ENCODE measurements at regions not wholly inside any gene's neighbourhood (a gene's known extent, or its start where the extent isn't known, plus 50 kb on each side); places are given as distances from the start of the nearest gene placed in this dataset.

- DNase-seq (ENCODE audit: low read depth, low spot score) = no peak
- Mint-ChIP-seq H3K4me3 (no peak overlapping the region), H3K4me1 (peaks cover 5% of the 10 kb centered on the region), H3K36me3 (ENCODE audit: low read depth) (no peaks in the 10 kb centered on the region), H3K27ac (ENCODE audit: unreplicated experiment) (no peak overlapping the region), H3K9me3 (peaks cover 4% of the 10 kb centered on the region), H3K27me3 (ENCODE audit: low read depth) (no peaks in the 10 kb centered on the region)
- no peak for TF ChIP-seq CTCF (conservative IDR thresholded peaks at IDR 0.05)
These were observed 478.9 kb downstream of the SPATA31D1 start for GRCh38 chr9:82467436-82467835.

- no peak for TF ChIP-seq CTCF (conservative IDR thresholded peaks at IDR 0.05)
- H3K27ac Mint-ChIP-seq (ENCODE audit: unreplicated experiment) = no peak overlapping the region
- no peaks in the 10 kb centered on the region for H3K27me3 Mint-ChIP-seq (ENCODE audit: low read depth)
- H3K9me3 Mint-ChIP-seq = no peaks in the 10 kb centered on the region
- H3K4me3 Mint-ChIP-seq = no peak overlapping the region
- DNase-seq (ENCODE audit: low read depth, low spot score) = no peak
- H3K4me1 Mint-ChIP-seq = no peaks in the 10 kb centered on the region
- H3K36me3 Mint-ChIP-seq (ENCODE audit: low read depth) = no peaks in the 10 kb centered on the region
These were observed 485.7 kb downstream of the SPATA31D1 start for GRCh38 chr9:82474235-82474634.

GRCh38 chr9:82475584-82476301 lies 487.2 kb downstream of the SPATA31D1 start:
- no peak for TF ChIP-seq CTCF (conservative IDR thresholded peaks at IDR 0.05)
- H3K9me3 Mint-ChIP-seq = no peaks in the 10 kb centered on the region
- no peak for DNase-seq (ENCODE audit: low read depth, low spot score)
- H3K27ac Mint-ChIP-seq (ENCODE audit: unreplicated experiment) = no peak overlapping the region
- no peaks in the 10 kb centered on the region for H3K27me3 Mint-ChIP-seq (ENCODE audit: low read depth)
- H3K4me3 Mint-ChIP-seq = no peak overlapping the region
- H3K4me1 Mint-ChIP-seq = no peaks in the 10 kb centered on the region
- H3K36me3 Mint-ChIP-seq (ENCODE audit: low read depth) = no peaks in the 10 kb centered on the region

GRCh38 chr9:82480921-82481320 lies 492.3 kb downstream of the SPATA31D1 start:
- peaks cover 2% of the 10 kb centered on the region for H3K4me1 Mint-ChIP-seq
- no peak for TF ChIP-seq CTCF (conservative IDR thresholded peaks at IDR 0.05)

GRCh38 chr9:82487935-82488312 lies 499.4 kb downstream of the SPATA31D1 start:
- H3K27ac Mint-ChIP-seq (ENCODE audit: unreplicated experiment) = no peak overlapping the region
- DNase-seq (ENCODE audit: low read depth, low spot score) = no peak
- H3K9me3 Mint-ChIP-seq = no peaks in the 10 kb centered on the region
- TF ChIP-seq CTCF (conservative IDR thresholded peaks at IDR 0.05) = no peak
- no peaks in the 10 kb centered on the region for H3K36me3 Mint-ChIP-seq (ENCODE audit: low read depth)
- H3K4me1 Mint-ChIP-seq = peaks cover 32% of the 10 kb centered on the region
- H3K4me3 Mint-ChIP-seq = no peak overlapping the region
- H3K27me3 Mint-ChIP-seq (ENCODE audit: low read depth) = no peaks in the 10 kb centered on the region

More at GRCh38 chr9:82480921-82481320, 492.3 kb downstream of the SPATA31D1 start:
- Mint-ChIP-seq H3K4me3 (no peak overlapping the region), H3K36me3 (ENCODE audit: low read depth) (no peaks in the 10 kb centered on the region), H3K27ac (ENCODE audit: unreplicated experiment) (no peak overlapping the region), H3K9me3 (no peaks in the 10 kb centered on the region), H3K27me3 (ENCODE audit: low read depth) (no peaks in the 10 kb centered on the region)
- DNase-seq (ENCODE audit: low read depth, low spot score) = no peak

Data from neural crest cell (in vitro differentiated cells).